ENCODE measurements at regions not wholly inside any gene's neighbourhood (a gene's known extent, or its start where the extent isn't known, plus 50 kb on each side); places are given as distances from the start of the nearest gene placed in this dataset.

- Histone ChIP-seq H4K20me1 (ENCODE audit: insufficient read depth, low read length) (no peaks in the 10 kb centered on the region), H2AK9ac (replicated peaks; ENCODE audit: low read depth, low read length, poor library complexity) (no peak overlapping the region), H2AK5ac (ENCODE audit: low read depth, low read length) (no peak overlapping the region), H3K9ac (ENCODE audit: low read depth, low read length) (no peak overlapping the region), H3K9me1 (ENCODE audit: insufficient read depth, low read length) (no peaks in the 10 kb centered on the region), H3K56ac (ENCODE audit: extremely low read depth, insufficient read depth, low read length) (no peak overlapping the region), H3K4me2 (ENCODE audit: low read depth, low read length) (no peak overlapping the region), H2BK5ac (ENCODE audit: low read depth, low read length, poor library complexity, severe bottlenecking) (no peak overlapping the region), H2BK20ac (ENCODE audit: low read depth, low read length) (no peak overlapping the region), H3K79me1 (ENCODE audit: low read depth in 1 of 2, low read length in 2 of 2) (no peaks in the 10 kb centered on the region), H3K4me3 (ENCODE audit: insufficient read depth, low read depth, low read length) (no peak overlapping the region), H2BK15ac (ENCODE audit: low read depth, low read length) (no peak overlapping the region), H3K9me3 (ENCODE audit: control insufficient read depth, insufficient read depth, low read length) (no peaks in the 10 kb centered on the region), H3K23ac (ENCODE audit: low read depth, low read length) (no peak overlapping the region), H3K27ac (ENCODE audit: insufficient read depth, low read length) (no peak overlapping the region), H3K18ac (ENCODE audit: low read depth, low read length) (no peak overlapping the region), H4K5ac (ENCODE audit: low read depth, low read length) (no peak overlapping the region), H4K91ac (ENCODE audit: insufficient read depth, low read depth, low read length) (no peak overlapping the region), H2BK120ac (ENCODE audit: low read depth, low read length) (no peak overlapping the region), H4K8ac (ENCODE audit: low read depth in 2 of 2, low read length in 2 of 2) (no peak overlapping the region), H2AFZ (replicated peaks; ENCODE audit: low read length, poor library complexity) (no peak overlapping the region), H3K14ac (replicated peaks; ENCODE audit: low read depth, low read length) (no peak overlapping the region), H3K27me3 (ENCODE audit: control insufficient read depth, insufficient read depth, low read length) (no peaks in the 10 kb centered on the region), H3K4ac (ENCODE audit: low read depth, low read length) (no peak overlapping the region), H3K36me3 (ENCODE audit: control insufficient read depth, insufficient read depth, low read length) (no peaks in the 10 kb centered on the region), H3K4me1 (ENCODE audit: control insufficient read depth, insufficient read depth, low read length) (peaks cover 3% of the 10 kb centered on the region; the same call in 1 of the 2 replicates)
- TF ChIP-seq MXI1 (IDR thresholded peaks at IDR 0.05; ENCODE audit: borderline replicate concordance, low read depth, low read length) (no peak), RFX5 (IDR thresholded peaks at IDR 0.05; ENCODE audit: low read depth, low read length) (no peak), POLR2A (IDR thresholded peaks at IDR 0.05; ENCODE audit: low read depth, low read length) (no peak), BHLHE40 (IDR thresholded peaks at IDR 0.05; ENCODE audit: low read depth, low read length) (no peak)
- WGBS, 2 experiments (ENCODE audit: extremely low coverage in 2 of 2, insufficient read length in 1 of 2) = no CpG with 5 or more reads among the region's 2 CpGs
- in situ Hi-C loops (cut with MboI; ENCODE audit: low sequenced_read_pairs) = no loop called here
- dilution Hi-C loops (cut with HindIII; ENCODE audit: low sequenced_read_pairs, unreplicated experiment) = no loop called here
- DNase-seq = no peak
- no peak for ATAC-seq (ENCODE audit: low read depth)
- CTCF ChIA-PET = no interaction called here
- intact Hi-C loops (cut with micrococcal nuclease) = no loop called here
- no TSS peak for BruUV-seq (replicated peaks)
- POLR2A ChIA-PET (ENCODE audit: unreplicated experiment) = no interaction called here
Observed at GRCh38 chr1:215423288-215423687, 143.8 kb upstream of the KCTD3 start.

Measured in IMR-90 (cell line).